HCEC 1CT (cell line): ENCODE measurements at regions not wholly inside any gene's neighbourhood (a gene's known extent, or its start where the extent isn't known, plus 50 kb on each side); places are given as distances from the start of the nearest gene placed in this dataset.

Experiments
- DNase-seq: peaks from one replicate; pipeline ENCODE4 v3.0.0-alpha.2; 2017

GRCh38 chr13:24085662-24086061, 74.9 kb upstream of the SPATA13 start:
- no peak for DNase-seq

GRCh38 chr13:24086642-24087041, 73.9 kb upstream of the SPATA13 start:
- DNase-seq = no peak

GRCh38 chr13:24087605-24088225, 72.8 kb upstream of the SPATA13 start:
- no peak for DNase-seq

- no peak for DNase-seq
These were observed 70.5 kb upstream of the SPATA13 start for GRCh38 chr13:24090049-24090448.

- DNase-seq = no peak
These were observed 69.4 kb upstream of the SPATA13 start for GRCh38 chr13:24091080-24091479.

GRCh38 chr13:24092108-24092507, 68.4 kb upstream of the SPATA13 start:
- DNase-seq = no peak

GRCh38 chr13:24093047-24093446, 67.5 kb upstream of the SPATA13 start:
- DNase-seq = no peak

GRCh38 chr13:24096659-24097058, 63.9 kb upstream of the SPATA13 start:
- DNase-seq = no peak

- DNase-seq = no peak
These were observed 63.5 kb upstream of the SPATA13 start for GRCh38 chr13:24097064-24097463.

GRCh38 chr13:24097667-24098066, 62.9 kb upstream of the SPATA13 start:
- no peak for DNase-seq

- no peak for DNase-seq
These were observed 61.0 kb upstream of the SPATA13 start for GRCh38 chr13:24099490-24099889.

- no peak for DNase-seq
These were observed 60.3 kb upstream of the SPATA13 start for GRCh38 chr13:24100188-24100587.

- DNase-seq = no peak
These were observed 56.6 kb upstream of the SPATA13 start for GRCh38 chr13:24103782-24104372.

- DNase-seq = no peak
These were observed 55.8 kb upstream of the SPATA13 start for GRCh38 chr13:24104723-24105122.

- no peak for DNase-seq
These were observed 54.1 kb upstream of the SPATA13 start for GRCh38 chr13:24106429-24106828.

- no peak for DNase-seq
These were observed 52.4 kb upstream of the SPATA13 start for GRCh38 chr13:24107955-24108614.

GRCh38 chr13:24108615-24108965, 51.9 kb upstream of the SPATA13 start:
- no peak for DNase-seq

- DNase-seq = no peak
These were observed 50.5 kb upstream of the SPATA13 start for GRCh38 chr13:24110011-24110410.
